H9 (cell line): ENCODE measurements at regions not wholly inside any gene's neighbourhood (a gene's known extent, or its start where the extent isn't known, plus 50 kb on each side); places are given as distances from the start of the nearest gene placed in this dataset.

ENCODE experiments used
- DNase-seq: peaks from one replicate; pipeline ENCODE4 v3.0.0-alpha.2; 2017
- H2AFZ ChIP-seq: one replicate; pipeline ENCODE4 v1.6.1; 2013; ENCODE audit warnings: mild to moderate bottlenecking, low read length, control low read depth, moderate library complexity
- H2AK5ac ChIP-seq: 2 replicates; pipeline ENCODE4 v1.6.1; 2013; ENCODE audit warnings: low read length, control low read depth, mixed read lengths; ENCODE audit not compliant: insufficient read length
- H2BK120ac ChIP-seq: one replicate; pipeline ENCODE4 v1.6.1; 2013; ENCODE audit warnings: low read depth, mild to moderate bottlenecking, low read length, control low read depth, inconsistent platforms; ENCODE audit not compliant: poor library complexity, severe bottlenecking
- H2BK12ac ChIP-seq: 2 replicates; pipeline ENCODE4 v1.6.1; 2013; ENCODE audit warnings: low read length, control low read depth, mixed read lengths, low read depth; ENCODE audit not compliant: insufficient read length
- H2BK15ac ChIP-seq: 2 replicates; pipeline ENCODE4 v1.6.1; 2013; ENCODE audit warnings: low read depth, low read length, control low read depth
- H2BK20ac ChIP-seq: one replicate; pipeline ENCODE4 v1.6.1; 2013; ENCODE audit warnings: low read depth, mild to moderate bottlenecking, low read length, control low read depth, inconsistent platforms; ENCODE audit not compliant: poor library complexity, severe bottlenecking
- H2BK5ac ChIP-seq: 2 replicates; pipeline ENCODE4 v1.6.1; 2013; ENCODE audit warnings: low read length, control low read depth, mixed read lengths; ENCODE audit not compliant: insufficient read length
- H3K14ac ChIP-seq: 2 replicates; pipeline ENCODE4 v1.6.1; 2013; ENCODE audit warnings: low read length, control low read depth; ENCODE audit not compliant: insufficient read depth
- H3K18ac ChIP-seq: 2 replicates; pipeline ENCODE4 v1.6.1; 2013; ENCODE audit warnings: low read depth, mild to moderate bottlenecking, mixed read lengths, low read length, control low read depth; ENCODE audit not compliant: insufficient read length
- H3K23ac ChIP-seq: 2 replicates; pipeline ENCODE4 v1.6.1; 2013; ENCODE audit warnings: low read length, control low read depth, mixed read lengths, low read depth; ENCODE audit not compliant: insufficient read length
- H3K23me2 ChIP-seq: 2 replicates; pipeline ENCODE4 v1.6.1; 2013; ENCODE audit warnings: low read depth, mild to moderate bottlenecking, mixed read lengths, low read length, control low read depth; ENCODE audit not compliant: insufficient read length, poor library complexity, severe bottlenecking
- H3K27ac ChIP-seq: 2 replicates; pipeline ENCODE4 v1.5.1; 2013; ENCODE audit warnings: low read length, control low read depth, mixed read lengths, low read depth; ENCODE audit not compliant: insufficient read length
- H3K27me3 ChIP-seq: 2 replicates; pipeline ENCODE4 v1.6.1; 2013; ENCODE audit warnings: low read length, control low read depth, inconsistent platforms; ENCODE audit not compliant: insufficient read depth
- H3K4ac ChIP-seq: 2 replicates; pipeline ENCODE4 v1.6.1; 2013; ENCODE audit warnings: low read depth, mild to moderate bottlenecking, control low read depth, inconsistent platforms, low read length, moderate library complexity
- H3K4me1 ChIP-seq: 2 replicates; pipeline ENCODE4 v1.6.1; 2013; ENCODE audit warnings: low read length, control low read depth, inconsistent platforms; ENCODE audit not compliant: insufficient read depth
- H3K4me2 ChIP-seq: 2 replicates; pipeline ENCODE4 v1.6.1; 2013; ENCODE audit warnings: low read length, control low read depth, mixed read lengths; ENCODE audit not compliant: insufficient read length, insufficient read depth
- H3K56ac ChIP-seq: 2 replicates; pipeline ENCODE4 v1.6.1; 2013; ENCODE audit warnings: low read depth, mild to moderate bottlenecking, mixed read lengths, low read length, control low read depth; ENCODE audit not compliant: insufficient read length
- H3K79me1 ChIP-seq: 2 replicates; pipeline ENCODE4 v1.6.1; 2013; ENCODE audit warnings: low read depth, mild to moderate bottlenecking, moderate library complexity, low read length, control low read depth, inconsistent platforms; ENCODE audit not compliant: insufficient read depth, poor library complexity, severe bottlenecking
- H3K79me2 ChIP-seq: 2 replicates; pipeline ENCODE4 v1.6.1; 2013; ENCODE audit warnings: low read length, control low read depth, inconsistent platforms; ENCODE audit not compliant: insufficient read depth
- H3K9ac ChIP-seq: 2 replicates; pipeline ENCODE4 v1.6.1; 2013; ENCODE audit warnings: low read length, control low read depth, mixed read lengths; ENCODE audit not compliant: insufficient read length; ENCODE audit errors: extremely low read depth
- H3K9me3 ChIP-seq: one replicate; pipeline ENCODE4 v1.6.1; 2013; ENCODE audit warnings: low read depth, low read length, inconsistent platforms; ENCODE audit not compliant: control insufficient read depth
- H3T11ph ChIP-seq: one replicate; pipeline ENCODE4 v1.6.1; 2013; ENCODE audit warnings: mild to moderate bottlenecking, low read length, control low read depth, inconsistent platforms
- H4K20me1 ChIP-seq: one replicate; pipeline ENCODE4 v1.6.1; 2013; ENCODE audit not compliant: control insufficient read depth, insufficient read length, insufficient read depth
- H4K5ac ChIP-seq: 2 replicates; pipeline ENCODE4 v1.6.1; 2013; ENCODE audit warnings: low read depth, mild to moderate bottlenecking, mixed read lengths, low read length, control low read depth; ENCODE audit not compliant: insufficient read length
- H4K8ac ChIP-seq: replicated peaks from 2 replicates; pipeline ENCODE4 v1.6.1; 2013; ENCODE audit warnings: low read length, control low read depth, mixed read lengths, low read depth; ENCODE audit not compliant: insufficient read length
- H4K91ac ChIP-seq: 2 replicates; pipeline ENCODE4 v1.6.1; 2013; ENCODE audit warnings: low read depth, mild to moderate bottlenecking, moderate library complexity, mixed read lengths, low read length, control low read depth; ENCODE audit not compliant: insufficient read length
- H3K27ac Mint-ChIP-seq, 3 experiments: 2 replicates in 2 of 3; 3 replicates in 1 of 3; pipeline ENCODE4 v1.8.0; 2020 to 2021; ENCODE audit warnings: mixed read lengths in 3 of 3, mild to moderate bottlenecking in 1 of 3, moderate library complexity in 1 of 3
- H3K27me3 Mint-ChIP-seq: 2 replicates; pipeline ENCODE4 v1.8.0; 2021; ENCODE audit warnings: low read depth, mild to moderate bottlenecking, moderate library complexity, mixed read lengths
- H3K36me3 Mint-ChIP-seq, 3 experiments: 2 replicates in 2 of 3; 3 replicates in 1 of 3; pipeline ENCODE4 v1.8.0; 2020 to 2021; ENCODE audit warnings: low read depth in 3 of 3, mixed read lengths in 3 of 3; ENCODE audit not compliant: insufficient read depth in 1 of 3
- H3K4me1 Mint-ChIP-seq, 2 experiments: 2 replicates each; pipeline ENCODE4 v1.8.0; 2020; ENCODE audit warnings: mixed read lengths in 2 of 2
- H3K4me3 Mint-ChIP-seq, 2 experiments: 2 replicates in 1 of 2; 3 replicates in 1 of 2; pipeline ENCODE4 v1.8.0; 2020 to 2021; ENCODE audit warnings: mild to moderate bottlenecking in 2 of 2, mixed read lengths in 2 of 2, moderate library complexity in 1 of 2
- H3K9me3 Mint-ChIP-seq, 2 experiments: 2 replicates in 1 of 2; 3 replicates in 1 of 2; pipeline ENCODE4 v1.8.0; 2020; ENCODE audit warnings: mild to moderate bottlenecking in 2 of 2, mixed read lengths in 2 of 2, moderate library complexity in 1 of 2
- CTCF ChIP-seq: fragments of 200-600 bp; sonication (generic); conservative IDR thresholded peaks from 3 replicates; pipeline ENCODE4 v1.8.0; 2021; ENCODE audit warnings: antibody characterized with exemption, mild to moderate bottlenecking
- WGBS: extraction: QIAGEN DNeasy Blood & Tissue Kit; methylation state at CpG from one replicate; pipeline ENCODE4 v1.1.7; 2013; ENCODE audit warnings: missing lambda C conversion rate, low lambda C conversion rate, mixed read lengths; ENCODE audit not compliant: insufficient read length; ENCODE audit errors: extremely low coverage; 5-methylcytosine and 5-hydroxymethylcytosine counted together

DNA sequence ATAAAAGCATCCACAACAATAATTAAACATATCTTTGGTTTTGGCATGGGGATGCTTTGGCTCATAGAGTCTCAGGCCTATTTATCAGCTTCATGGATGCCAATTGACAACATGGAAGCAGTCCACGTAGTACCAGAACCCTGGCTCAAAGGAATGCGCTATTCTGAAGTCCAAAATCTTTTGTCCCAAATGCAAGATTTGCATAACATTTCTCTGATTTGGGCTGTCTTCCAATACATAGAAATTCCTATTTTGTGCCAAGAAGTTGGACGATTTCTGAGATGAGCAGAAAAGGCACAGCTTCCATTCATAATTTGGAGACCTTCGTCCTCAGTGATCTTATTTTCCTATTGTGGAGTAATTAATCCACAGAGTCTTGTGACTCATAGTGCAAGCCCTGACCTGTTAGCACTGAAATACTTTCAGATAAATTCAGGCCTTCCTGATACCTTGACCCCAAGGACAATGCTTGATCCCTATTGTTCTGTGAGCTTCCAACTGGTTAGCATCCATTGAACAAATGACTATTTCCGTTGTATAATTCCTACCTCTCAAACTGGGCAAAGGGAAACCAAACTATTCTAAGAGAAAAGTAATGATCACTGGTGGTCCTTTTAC is 78.4 kb upstream of the CDH11 start:
- Histone ChIP-seq H2BK15ac (no peak overlapping the region), H3K27ac (no peak overlapping the region), H2BK12ac (no peak overlapping the region), H3K14ac (no peak overlapping the region), H2BK120ac (no peak overlapping the region), H3T11ph (no peak overlapping the region), H3K23me2 (no peaks in the 10 kb centered on the region), H3K9me3 (no peaks in the 10 kb centered on the region), H3K9ac (no peak overlapping the region), H4K5ac (no peak overlapping the region), H4K20me1 (no peaks in the 10 kb centered on the region), H3K4me2 (no peak overlapping the region), H3K56ac (no peak overlapping the region), H3K23ac (no peak overlapping the region), H3K4me1 (no peaks in the 10 kb centered on the region), H2BK5ac (no peak overlapping the region), H2AK5ac (no peak overlapping the region), H4K91ac (no peak overlapping the region), H3K4ac (no peak overlapping the region), H3K79me1 (no peaks in the 10 kb centered on the region), H3K27me3 (no peaks in the 10 kb centered on the region), H3K18ac (no peak overlapping the region), H2BK20ac (no peak overlapping the region), H2AFZ (no peak overlapping the region), H3K79me2 (no peaks in the 10 kb centered on the region), H4K8ac (no peak overlapping the region)
- no peak for DNase-seq
- WGBS, result no CpG with 5 or more reads among the region's 5 CpGs
- TF ChIP-seq CTCF, result no peak
- Mint-ChIP-seq H3K4me1 (no peaks in the 10 kb centered on the region), H3K4me3 (no peak overlapping the region), H3K27me3 (peaks cover 8% of the 10 kb centered on the region), H3K27ac (no peak overlapping the region), H3K36me3 (no peaks in the 10 kb centered on the region), H3K9me3 (no peaks in the 10 kb centered on the region)
